Activated T-cell treated with anti-CD3 and anti-CD28 coated beads for 48 hours (primary cell): ENCODE measurements at regions not wholly inside any gene's neighbourhood (a gene's known extent, or its start where the extent isn't known, plus 50 kb on each side); places are given as distances from the start of the nearest gene placed in this dataset.

ENCODE experiments used
- DNase-seq: peaks from one replicate; pipeline ENCODE4 v3.0.0-alpha.2; 2020; ENCODE audit warnings: low read depth

DNA sequence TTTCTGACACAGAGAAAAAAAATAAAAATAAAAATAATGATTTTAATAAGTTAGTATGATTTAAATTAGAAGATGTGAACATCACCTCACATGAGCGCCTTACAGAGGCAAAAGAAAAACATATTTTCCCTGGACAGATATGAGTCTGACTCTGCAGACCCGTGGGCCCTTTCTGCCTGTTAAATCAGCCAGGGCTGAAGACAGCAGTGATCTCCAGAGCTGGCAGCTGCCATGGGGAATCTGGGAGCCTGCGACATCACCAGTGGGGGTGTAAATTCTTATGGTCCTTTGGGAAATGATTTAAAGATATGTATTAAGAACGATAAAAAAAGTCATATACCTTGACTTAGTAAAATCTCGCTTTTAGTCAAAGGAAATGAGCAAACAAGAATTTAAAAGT lies 65.7 kb upstream of the FOXF1 start:
- no peak for DNase-seq

DNA sequence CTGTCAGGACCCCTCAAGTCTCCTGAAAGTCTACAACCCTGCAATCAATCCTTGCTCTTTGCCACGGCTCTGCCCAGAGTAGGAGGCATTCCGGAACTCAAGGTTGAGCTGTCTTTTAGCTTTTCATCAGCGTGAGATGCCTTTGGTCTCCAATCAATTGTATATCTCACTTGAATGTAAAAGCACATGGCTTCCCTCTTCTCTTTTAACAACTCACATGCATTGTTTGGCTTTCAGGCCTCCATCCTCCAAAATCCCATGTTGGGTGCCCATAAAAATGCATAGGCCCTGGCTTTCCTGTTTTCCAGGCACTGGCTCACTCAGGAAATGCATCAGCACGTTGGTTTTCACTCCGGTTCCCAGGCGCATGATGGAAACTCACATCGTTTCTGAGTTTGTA lies 64.0 kb upstream of the FOXF1 start:
- DNase-seq, result no peak

DNA sequence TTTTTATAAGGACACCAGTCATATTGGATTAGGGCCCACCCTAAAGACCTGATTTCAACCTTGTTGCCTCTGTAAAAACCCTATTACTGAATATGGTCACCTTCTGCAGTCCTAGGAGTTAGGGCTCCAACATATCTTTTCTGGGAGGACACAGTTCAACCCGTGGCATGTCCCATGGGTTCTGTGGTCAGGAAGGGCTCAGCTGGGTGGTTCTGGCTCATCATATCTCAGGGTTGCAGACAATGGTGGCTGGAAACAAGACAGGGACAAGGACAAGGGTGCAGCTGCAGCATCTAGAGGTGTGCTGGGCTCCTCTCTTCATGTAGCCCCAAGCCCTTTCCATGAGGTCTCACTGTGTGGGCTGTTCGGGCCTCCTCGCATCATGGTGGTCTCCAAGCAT lies 63.1 kb upstream of the FOXF1 start:
- DNase-seq, result no peak

DNA sequence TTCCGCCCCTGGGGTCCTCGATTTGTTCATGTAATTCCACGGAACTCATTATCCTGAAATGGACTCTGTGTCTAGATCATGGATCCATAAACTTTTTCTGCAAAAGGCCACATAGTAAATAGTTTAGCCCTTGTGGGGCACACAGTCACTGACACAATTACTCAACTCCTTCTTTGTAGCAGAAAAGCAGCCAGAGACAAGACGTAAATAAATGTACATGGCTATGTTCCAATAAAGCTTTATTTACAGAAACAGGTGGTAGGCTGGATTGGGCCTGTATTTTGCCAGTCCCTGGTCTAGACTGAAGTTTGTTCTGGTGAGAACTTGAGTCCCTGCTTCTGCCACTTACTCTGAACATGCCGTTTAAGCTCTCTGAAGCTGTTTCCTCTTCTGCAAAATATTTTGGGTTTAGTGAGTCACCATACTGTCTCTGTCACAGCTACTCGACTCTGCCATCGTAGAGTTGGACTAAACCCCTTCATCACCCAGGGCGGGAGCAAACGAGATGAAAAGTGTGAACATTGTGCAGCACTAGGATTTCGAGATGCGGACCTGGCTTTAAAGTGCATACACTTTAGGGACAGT lies 61.9 kb upstream of the FOXF1 start:
- DNase-seq, result no peak

DNA sequence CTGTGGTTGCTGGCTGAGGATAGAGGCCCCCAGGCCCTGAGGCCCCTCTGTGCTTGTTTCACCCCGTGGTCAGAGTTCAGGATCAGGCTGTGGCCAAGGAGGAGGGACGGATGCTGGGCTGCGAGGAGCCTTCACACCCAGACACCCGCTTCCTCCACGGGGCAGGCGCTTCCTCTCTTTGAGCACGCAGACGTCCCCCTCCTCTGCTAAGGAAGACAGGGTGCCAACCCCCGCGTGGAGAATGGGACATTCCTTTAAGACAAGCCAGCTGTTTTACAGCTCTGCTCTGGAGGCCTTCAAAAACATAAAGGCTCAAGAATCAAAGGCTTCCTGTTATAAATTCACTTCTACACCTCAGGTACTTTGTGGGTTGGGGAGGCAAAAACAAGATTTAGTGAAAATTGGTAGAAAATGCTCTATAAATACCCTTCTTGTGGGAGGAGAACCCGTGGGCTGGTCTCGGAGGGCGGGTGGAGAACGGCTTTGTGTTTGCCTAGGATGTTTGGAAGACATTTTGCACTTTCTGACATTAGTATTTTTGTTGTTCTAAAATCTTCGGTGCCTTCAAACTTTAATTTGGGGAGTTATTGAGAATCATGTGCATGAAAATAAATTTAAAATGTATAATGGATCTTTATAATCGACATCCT lies 60.8 kb upstream of the FOXF1 start:
- DNase-seq, result no peak

DNA sequence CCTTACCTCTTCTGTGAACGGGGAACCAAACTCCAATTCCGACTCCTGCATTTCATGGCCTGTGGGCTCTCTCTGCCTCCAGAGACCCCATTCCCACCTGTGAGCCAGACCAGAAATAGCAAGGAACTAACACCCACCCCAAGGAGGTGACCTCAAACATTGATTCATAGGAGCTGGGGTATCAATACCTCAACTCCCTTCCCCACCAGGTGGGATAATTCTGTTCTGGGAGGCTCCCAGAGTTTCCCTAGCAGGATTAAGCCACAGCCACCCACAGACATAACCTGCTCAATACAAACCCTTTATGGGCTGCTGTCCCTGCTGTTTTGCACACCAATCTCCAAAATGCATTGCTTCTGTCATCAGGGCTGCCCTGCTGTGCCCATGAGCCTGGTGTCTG lies 59.6 kb upstream of the FOXF1 start:
- DNase-seq, result no peak

DNA sequence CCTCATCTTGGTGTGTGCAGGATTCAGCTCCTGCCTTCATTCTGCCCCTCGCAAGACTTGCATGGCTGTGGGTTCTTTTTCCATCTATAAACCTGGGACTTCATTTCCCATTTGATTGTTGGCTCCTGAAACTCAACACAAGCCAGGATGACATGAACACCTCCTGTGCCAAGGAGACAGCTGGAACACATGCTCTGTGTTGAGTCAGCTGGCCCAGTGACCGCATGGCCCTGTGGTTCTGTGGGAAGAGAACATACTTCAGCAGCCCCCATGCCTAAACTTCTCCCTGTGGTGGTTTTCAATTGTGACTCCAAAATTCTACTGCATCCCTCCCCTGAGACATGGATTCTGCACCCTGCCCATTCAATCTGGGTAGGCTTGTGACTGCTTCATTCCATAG lies 57.9 kb upstream of the FOXF1 start:
- no peak for DNase-seq

DNA sequence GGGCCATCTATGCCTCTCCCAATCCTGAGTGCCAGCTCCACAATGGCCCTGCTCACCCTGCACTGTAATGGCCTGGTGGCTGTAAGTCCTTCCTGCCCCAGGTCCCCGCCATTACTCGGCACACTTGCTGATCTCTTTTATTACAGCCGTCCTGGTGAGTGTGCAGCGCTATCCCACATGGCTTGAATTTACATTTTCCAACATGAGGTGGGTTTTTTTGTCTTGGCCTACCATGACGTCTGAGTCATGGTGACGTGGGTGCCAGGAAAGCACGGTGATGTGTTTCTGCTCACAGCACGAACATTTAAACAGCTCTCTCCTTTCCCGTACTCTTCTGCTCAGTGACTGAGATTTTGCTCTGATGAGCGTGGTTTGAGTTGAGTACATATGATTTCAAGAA lies 55.2 kb upstream of the FOXF1 start:
- no peak for DNase-seq

DNA sequence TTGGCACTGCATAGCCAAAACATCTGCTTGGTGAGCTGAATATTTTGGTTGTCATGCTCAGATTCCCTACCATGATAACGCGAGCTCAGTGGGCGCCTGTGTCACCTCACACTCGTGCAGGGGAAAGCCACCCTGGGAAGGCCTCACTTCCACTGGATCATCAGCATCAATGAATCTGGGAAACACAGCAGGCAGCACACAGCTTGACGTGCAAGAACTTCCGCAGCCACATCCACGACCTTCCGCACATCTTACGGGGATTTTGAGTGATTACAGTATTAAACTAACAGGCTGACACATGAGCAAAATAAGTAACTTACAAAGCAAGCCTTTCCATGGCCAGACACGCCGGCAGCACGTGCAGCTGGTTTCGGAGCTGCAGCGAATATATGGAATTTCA lies 54.7 kb upstream of the FOXF1 start:
- DNase-seq, result no peak

DNA sequence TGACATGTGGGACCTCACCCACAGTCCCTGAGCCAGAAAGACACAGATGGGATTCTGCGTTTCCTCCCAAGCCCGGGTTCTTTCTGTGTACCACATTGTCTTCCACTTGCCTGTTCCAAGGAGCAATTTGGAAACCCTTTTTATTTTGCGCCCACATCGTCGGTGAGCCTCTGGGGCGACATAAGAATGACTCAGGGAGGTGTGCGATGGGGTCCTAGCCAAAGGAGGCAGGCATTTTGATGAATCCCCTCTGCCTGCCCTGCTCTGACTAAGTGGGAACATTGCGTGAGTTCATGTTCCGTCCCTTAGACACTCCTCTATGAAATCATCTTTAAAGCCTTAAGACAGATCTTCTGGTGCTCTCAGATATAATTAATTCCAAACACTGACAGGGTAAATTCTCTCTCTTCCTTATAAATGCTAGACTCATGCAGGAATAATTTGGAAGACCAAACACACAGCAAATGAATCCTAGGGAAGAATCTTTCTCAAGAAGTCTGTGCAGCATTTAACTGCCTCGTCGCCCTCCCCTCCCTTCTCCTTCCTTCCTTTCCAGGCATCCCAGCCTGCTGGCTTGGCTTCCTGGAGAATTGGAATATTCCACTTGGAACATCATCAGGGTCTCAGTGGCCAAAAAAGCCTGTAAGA lies 52.7 kb upstream of the FOXF1 start:
- DNase-seq, result no peak

DNA sequence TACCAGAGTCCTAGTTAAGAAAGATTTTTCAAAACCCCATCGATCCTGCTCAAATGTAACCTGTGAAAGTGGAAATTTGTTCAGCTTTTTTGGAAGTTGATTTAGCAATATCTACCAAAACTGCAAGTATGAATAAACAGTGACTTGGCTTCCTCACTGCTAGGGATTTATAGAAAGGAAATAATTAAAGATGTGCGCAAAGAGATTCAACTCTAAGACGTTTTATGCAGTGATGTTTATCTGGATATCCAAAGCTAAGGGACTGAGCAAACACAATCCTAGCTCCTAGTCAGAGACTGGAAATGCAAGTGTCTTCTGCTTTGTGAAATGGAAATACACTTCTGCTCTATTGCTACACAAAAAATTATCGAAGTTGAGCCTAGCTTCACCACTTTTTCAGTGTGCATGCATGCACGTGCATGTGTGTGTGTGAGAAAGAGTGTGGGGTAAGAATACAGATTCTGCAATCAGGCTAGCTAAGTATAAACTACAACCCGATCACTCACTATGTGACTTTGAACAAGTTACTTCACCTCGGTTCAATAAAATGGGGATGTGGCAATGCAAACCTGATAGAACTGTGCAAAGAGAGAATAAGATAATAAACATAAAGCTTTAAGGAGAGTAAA lies 52.1 kb upstream of the FOXF1 start:
- DNase-seq, result no peak

DNA sequence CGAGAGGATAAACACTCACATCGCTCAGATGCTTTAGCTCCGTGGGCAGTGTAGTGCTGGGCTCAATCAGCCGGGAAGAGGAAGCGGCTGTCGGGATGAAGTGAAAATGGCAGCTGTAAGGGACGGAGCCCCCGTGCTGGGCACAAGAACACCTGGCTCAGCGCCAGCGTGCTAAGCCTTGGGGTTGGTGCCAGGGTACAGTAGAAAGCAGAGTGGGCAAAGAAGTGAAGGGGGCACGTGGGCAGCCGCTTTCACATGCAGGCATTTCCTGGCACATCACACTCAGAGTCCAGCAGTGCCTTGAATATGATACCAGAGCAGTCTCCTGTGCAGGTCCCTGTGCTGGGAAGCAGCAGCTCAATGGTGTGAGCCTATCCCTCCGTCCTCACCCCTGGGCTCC lies 51.1 kb upstream of the FOXF1 start:
- DNase-seq, result no peak
